ENCODE measurements at regions not wholly inside any gene's neighbourhood (a gene's known extent, or its start where the extent isn't known, plus 50 kb on each side); places are given as distances from the start of the nearest gene placed in this dataset.

DNA sequence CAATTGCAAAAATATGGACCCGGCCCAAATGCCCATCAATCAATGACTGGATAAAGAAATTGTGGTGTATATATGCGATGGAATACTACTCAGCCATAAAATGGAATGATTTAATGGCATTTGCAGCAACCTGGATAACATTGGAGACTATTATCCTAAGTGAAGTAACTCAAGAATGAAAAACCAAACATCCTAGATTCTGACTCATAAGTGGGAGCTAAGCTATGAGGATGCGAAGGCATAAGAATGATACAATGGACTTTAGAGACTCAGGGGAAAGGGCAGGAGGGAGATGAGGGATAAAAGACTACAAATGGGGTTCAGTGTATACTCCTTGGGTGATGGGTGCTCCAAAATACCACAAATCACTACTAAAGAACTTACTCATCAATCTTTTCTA, 247.6 kb upstream of the FBXL7 start:
- TF ChIP-seq, protein P1, sequence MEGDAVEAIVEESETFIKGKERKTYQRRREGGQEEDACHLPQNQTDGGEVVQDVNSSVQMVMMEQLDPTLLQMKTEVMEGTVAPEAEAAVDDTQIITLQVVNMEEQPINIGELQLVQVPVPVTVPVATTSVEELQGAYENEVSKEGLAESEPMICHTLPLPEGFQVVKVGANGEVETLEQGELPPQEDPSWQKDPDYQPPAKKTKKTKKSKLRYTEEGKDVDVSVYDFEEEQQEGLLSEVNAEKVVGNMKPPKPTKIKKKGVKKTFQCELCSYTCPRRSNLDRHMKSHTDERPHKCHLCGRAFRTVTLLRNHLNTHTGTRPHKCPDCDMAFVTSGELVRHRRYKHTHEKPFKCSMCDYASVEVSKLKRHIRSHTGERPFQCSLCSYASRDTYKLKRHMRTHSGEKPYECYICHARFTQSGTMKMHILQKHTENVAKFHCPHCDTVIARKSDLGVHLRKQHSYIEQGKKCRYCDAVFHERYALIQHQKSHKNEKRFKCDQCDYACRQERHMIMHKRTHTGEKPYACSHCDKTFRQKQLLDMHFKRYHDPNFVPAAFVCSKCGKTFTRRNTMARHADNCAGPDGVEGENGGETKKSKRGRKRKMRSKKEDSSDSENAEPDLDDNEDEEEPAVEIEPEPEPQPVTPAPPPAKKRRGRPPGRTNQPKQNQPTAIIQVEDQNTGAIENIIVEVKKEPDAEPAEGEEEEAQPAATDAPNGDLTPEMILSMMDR (IDR thresholded peaks at IDR 0.05), result no peak
- TF ChIP-seq POLR2AphosphoS5 (IDR thresholded peaks at IDR 0.05), result no peak

Measured in esophagus muscularis mucosa (tissue), 3 donors.